ENCODE measurements at regions not wholly inside any gene's neighbourhood (a gene's known extent, or its start where the extent isn't known, plus 50 kb on each side); places are given as distances from the start of the nearest gene placed in this dataset.

DNA sequence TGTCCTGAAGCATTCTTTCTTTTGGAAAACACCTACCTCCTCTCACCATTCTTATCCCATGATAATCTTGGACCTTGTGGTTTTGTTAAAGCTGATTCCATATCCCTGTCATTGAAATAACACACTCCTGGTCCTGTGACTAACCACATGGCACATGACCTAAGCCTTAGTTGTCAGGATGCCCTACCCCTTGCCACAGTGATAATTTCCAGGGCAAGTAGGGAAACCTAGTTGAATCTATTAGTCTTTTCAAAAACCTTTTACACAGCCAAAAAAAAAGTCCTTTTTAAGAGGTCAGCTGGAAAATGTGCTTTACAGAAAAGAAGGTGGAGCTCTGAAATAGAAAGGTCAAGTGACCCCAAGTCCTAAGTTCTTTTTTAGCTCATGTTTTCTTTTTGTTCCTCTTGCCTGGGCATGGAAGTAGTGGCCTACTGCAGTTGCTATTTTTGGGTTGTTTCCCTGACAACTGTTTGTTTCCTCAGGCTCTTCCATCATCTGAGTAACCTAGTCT, 608.4 kb downstream of the LRFN5 start:
- FAIRE-seq (no peak), DNase-seq (ENCODE audit: insufficient read length, low spot score) (no peak)

DNA sequence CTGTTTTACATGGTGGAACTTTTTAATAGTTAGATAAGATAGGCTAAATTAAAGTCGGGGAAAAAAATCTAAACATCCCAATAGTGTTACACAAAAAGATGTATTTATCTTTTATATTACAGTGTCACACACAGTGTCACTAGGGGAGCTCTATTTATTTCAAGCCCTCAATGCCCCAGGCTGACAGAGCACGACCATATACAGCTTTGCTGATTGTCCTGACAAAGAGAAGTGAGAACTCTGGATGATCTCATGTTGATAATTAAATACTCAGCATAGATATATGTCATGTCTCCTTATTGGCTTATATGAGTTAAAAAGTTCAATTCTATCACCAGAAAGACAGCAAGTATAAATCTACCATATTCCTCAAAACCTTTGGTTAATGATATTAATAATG, 594.3 kb downstream of the LRFN5 start:
- FAIRE-seq (no peak), DNase-seq (ENCODE audit: insufficient read length, low spot score) (no peak)

DNA sequence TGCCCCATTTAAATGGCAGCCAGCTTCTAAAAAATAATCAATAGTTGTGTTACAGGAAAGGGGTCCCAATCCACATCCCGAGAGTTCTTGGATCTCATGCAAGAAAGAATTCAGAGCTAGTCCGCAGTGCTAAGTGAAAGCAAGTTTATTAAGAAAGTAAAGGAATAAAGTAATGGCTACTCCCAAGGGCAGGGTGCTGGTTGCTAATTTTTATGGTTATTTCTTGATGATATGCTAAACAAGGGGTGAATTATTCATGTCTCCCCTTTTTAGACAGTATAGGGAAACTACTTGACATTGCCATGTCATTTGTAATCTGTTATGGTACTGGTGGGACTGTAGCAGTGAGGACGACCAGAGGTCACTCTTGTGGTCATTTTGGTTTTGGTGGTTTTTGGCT, 591.3 kb downstream of the LRFN5 start:
- FAIRE-seq (no peak), DNase-seq (ENCODE audit: insufficient read length, low spot score) (no peak)

DNA sequence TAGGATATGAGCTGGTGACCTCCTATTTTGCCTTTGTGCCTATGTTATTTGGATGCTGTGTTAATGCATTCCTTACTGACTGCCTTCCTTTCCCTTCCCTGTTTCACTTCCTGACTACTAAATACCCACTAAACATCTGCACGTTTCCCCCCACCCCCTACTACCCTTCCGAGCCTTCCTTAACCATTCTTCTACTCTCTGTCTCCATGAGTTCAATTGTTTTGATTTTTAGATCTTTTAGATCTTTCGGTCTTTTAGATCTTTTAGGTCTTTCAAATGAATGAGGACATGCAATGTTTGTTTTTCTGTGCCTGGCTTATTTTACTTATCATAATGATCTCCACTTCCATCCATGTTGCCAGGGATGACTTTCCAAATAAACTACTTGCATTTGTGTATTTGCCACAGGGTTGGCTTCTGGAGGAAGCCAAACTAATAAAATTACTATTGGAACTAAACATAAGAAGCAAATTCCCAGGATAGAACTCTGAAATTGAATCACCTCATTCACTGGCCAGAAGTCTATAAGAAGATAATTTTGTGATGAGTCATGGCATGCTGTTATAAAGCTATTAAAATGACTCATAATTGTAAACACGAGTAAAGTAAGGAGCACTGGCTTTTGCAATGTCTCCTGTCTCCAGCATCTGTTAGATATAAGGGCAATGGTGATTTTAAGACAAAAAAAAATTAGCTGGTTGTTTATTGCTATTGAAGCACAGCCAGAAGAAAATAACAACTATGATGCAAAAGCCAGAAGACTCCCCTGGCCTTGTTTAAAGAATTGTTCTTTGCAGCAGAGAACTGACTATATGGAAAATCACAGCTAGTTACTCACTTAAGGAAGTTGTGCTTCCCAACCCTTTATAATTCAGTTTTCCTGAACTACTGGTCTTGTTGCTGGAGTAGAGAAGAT, 586.3 kb downstream of the LRFN5 start:
- FAIRE-seq (no peak), DNase-seq (ENCODE audit: insufficient read length, low spot score) (no peak)

DNA sequence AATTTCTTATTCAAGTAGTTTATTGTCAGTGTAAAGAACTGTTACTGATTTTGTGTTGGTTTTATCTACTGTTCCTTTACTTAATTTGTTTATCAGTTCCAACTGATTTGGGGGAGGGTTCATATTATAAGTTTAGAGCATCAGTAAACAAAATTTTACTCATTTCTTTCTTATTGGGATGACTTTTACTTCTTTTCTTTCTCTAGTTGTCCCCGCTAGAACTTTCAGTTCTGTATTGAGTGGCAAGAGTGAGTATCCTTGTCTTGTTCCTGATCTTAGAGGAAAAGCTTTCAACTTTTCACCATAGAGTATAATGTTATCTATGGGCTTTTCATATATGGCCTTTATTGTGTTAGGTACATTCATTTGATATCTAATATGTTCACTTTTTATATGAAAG, 584.1 kb downstream of the LRFN5 start:
- no peak for FAIRE-seq
- DNase-seq (ENCODE audit: insufficient read length, low spot score), result no peak

DNA sequence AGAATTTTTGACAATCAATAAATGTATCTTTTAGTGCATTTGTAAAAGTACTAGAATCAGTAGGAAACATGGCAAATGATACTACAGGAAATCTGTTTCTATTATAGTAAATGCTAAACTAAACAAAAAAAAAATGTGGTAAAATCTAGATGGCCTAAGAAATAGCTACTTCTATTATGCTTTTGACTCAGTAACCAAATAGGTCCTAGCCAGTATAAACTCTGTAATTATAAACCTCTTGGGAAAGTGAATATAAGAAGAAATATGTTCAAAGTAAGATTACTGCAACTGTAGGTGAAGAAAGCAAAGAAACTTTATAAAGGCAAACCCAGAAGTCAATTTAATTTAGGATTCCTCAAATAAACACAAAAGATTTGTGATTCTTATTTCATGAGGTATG, 581.2 kb downstream of the LRFN5 start:
- DNase-seq (ENCODE audit: insufficient read length, low spot score) (no peak), FAIRE-seq (no peak)

DNA sequence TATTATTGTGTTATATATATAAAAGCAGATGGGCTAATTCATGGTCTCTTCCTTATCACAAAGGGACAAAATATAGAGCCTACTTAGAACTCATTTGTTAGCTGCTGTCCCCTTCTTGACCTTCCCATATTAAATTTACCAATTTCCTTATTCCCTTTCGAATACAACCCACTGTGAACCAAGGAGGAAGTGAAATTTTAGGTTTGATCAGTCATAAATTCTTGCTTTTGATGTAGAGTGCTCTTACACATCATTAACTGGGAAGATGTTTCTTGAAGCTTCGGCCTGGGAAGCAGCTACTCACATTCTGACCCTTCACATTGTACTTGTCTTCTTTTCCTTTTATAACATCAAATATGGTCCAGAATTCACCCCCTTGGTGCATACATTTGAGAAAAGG, 579.0 kb downstream of the LRFN5 start:
- no peak for FAIRE-seq

DNA sequence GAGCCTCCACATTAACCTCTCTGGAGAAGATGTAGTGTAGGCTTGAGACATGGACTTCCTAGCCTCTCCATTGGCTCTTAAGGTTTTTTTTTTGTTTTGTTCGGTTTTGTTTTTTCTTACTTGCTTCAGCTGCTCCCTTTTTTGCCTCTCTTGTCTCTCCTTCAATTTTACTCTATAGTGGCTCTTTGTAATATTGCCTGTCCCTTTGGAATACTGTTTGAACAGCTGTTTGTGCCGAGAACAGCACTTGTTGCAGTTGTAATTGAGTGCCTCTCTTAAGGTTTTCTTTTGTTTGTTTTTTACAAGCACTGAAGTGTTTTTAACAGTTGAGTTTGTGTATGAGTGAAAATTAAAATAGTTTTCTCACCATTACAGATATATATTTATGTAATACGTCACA, 567.7 kb downstream of the LRFN5 start:
- FAIRE-seq, result no peak
- no peak for DNase-seq (ENCODE audit: insufficient read length, low spot score)

More for the DNA sequence above, 579.0 kb downstream of the LRFN5 start:
- DNase-seq (ENCODE audit: insufficient read length, low spot score), result no peak

DNA sequence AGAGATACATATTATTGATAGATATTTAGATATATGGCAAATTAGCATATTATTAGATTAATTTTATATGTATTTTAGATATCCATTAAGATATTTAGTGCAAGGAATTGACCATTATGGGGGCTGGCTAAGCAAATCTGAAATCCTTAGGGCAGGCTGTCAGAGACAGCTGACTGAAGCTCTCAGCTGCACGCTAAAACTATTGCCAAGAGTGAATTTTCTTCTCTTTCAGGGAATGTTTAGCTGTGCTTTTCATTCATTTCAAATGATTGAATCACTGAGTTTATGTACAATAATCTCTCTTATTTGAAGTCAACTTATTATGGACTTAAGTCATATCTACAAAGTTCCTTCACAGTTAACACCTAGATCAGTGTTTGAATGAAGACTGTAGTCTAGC, 566.5 kb downstream of the LRFN5 start:
- no peak for FAIRE-seq
- no peak for DNase-seq (ENCODE audit: insufficient read length, low spot score)

DNA sequence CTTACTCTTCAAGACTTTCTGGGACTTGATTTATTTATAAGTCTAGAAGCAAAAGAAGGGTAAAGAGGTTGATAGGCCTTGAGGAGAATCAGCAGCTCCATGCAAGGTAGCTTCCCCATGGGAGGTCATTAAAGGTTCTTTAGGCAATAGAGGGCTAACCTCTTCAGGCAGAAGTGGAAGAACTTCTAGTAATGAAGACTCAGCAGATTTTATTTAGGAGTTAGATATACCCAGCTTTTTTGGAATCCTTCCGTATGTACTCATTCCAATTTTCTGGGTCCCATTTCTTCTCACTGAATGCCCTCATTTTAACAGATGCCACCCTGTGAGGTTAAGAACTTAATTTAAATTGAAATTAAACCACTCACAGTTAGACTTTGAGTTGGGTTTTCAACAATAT, 565.6 kb downstream of the LRFN5 start:
- DNase-seq (ENCODE audit: insufficient read length, low spot score) (no peak), FAIRE-seq (no peak)

DNA sequence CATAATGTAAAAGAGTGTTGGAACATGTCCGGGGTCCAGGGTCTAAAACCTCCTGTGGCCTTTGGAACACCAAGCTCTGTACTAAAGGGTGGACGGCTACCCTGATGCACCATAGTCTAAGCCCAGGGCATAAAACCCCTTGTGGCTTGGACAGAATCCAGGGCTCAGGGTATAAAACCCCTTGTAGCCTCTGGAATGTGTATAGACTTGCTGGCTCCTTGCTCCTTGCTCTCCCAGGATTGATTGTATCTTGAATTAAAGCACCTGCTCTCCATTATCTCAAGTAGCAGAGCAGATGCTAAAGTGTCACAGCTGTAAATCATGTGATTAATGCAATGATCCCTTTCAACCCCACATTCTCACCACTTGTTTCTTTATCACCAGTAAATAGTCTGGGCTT, 556.5 kb downstream of the LRFN5 start:
- FAIRE-seq, result no peak
- no peak for DNase-seq (ENCODE audit: insufficient read length, low spot score)

DNA sequence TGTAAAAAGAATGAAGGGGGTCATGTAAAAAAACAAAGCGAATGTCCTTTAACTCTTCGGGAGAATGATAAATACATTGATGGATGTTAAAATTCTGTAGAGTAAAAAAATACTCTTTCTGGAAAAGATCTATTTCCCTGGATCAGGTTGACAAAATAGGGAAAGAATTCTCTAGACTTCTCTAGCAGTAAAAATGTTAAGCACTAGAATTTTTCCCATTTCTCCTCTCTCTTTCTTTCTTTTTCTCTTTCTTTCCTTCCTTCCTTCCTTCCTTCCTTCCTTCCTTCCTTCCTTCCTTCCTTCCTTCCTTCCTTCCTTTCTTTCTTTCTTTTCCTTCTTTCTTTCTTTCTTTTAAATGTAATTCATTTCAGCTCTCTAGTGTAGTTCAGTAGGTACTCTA, 552.5 kb downstream of the LRFN5 start:
- DNase-seq (ENCODE audit: insufficient read length, low spot score) (no peak), FAIRE-seq (no peak)

DNA sequence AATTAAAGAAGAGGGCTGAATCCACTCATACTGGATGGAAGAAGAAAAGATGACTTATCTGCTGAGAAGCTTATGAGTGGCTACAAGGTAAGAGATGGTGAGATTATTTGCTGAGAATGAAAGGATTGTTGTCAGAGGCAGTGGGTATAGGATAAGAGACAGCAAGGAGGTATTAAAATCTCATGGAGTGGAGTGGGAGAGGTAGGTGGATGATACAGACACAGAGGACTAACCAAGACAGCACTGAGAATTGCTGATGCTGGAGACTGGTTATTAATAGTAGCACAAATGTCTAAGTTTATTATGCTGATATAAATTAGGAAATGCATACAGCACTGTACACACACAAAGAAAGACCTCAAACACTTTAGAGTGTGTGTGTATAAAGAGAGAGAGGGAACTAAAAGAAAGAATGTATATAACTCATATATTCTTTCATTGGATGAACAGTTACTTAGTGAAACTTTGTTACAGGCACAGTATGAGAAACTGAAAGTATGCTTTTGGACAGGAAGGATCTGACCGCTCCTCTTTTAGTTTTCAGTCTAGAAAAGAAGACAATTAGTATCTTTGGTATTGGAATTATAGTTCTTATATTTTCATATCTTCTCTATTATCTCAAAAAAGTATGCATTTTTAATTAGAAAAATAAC, 543.1 kb downstream of the LRFN5 start:
- DNase-seq (ENCODE audit: insufficient read length, low spot score), result no peak
- FAIRE-seq, result no peak

DNA sequence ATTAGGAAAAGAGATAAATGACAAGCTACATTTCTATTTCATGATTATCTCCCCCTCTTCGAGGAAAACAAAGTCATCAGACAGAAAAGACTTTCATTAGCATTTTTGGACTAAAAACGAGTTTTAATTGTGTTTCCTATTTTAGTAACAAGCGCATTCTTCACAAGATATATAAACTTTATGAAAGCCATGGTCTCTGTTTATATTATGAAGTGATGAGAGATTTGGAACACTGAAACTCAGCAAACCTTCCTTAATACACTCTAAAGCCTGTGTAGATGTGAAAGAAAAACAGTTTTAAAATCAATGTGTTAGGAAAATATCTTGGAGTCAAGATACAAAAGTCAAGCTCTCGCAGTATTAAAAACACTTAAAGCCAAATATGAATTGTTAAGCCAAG, 539.1 kb downstream of the LRFN5 start:
- DNase-seq (ENCODE audit: insufficient read length, low spot score), result no peak
- FAIRE-seq, result no peak

DNA sequence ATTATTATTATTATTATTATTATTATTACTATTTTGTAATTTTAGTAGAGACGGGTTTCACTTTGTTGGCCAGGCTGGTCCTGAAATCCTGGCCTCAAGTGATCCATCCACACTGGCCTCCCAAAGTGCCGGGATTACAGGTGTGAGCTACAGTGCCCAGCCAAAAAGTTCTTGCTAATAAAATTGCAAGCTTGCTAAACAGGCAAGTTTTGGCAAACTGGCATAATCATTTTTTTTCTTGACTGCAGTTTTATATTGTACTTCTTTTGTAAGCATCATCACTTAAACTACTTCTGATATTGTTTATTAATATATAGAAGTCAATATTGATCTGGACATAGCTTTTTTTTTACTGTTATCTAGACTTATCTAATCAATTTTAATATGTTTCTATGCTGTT, 536.4 kb downstream of the LRFN5 start:
- no peak for FAIRE-seq
- DNase-seq (ENCODE audit: insufficient read length, low spot score), result no peak

DNA sequence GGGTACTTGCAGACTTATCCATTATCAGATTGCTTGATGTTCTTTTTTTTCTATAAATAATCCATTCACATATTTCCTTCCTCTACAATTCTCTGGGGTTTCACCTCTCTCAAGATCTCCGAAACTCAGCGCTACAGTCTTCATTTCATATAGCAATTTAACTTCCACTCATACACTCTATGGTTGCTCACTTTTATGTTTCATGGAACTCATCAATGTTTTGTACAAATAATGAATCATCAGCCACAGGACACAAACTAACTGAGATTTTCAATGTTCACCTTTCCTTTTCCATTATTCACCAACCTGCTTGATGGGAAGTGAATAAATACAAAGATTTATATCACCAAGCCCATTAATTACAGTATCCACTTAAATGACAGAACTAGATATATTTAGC, 534.7 kb downstream of the LRFN5 start:
- DNase-seq (ENCODE audit: insufficient read length, low spot score), result no peak
- no peak for FAIRE-seq

DNA sequence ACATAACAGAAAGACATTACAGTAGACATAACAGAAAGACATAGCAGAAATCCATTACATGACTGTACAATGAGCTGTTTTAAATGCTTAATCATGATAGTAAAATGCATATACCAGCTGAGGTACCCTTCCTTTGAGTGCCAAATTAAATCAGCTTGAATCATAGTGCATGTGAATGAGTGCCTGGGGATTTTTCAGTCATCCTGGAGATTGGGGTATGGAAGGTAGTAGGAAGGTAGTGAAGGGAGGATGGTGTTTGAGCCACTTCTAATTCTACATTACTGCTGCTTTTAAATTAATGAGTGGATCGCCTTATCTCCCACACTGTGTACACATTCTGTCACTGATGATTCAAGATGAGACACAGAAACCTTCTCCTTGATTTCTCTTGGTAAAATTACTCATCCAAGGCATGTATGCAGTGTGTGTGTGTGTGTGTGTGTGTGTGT, 534.2 kb downstream of the LRFN5 start:
- no peak for FAIRE-seq
- DNase-seq (ENCODE audit: insufficient read length, low spot score), result no peak

DNA sequence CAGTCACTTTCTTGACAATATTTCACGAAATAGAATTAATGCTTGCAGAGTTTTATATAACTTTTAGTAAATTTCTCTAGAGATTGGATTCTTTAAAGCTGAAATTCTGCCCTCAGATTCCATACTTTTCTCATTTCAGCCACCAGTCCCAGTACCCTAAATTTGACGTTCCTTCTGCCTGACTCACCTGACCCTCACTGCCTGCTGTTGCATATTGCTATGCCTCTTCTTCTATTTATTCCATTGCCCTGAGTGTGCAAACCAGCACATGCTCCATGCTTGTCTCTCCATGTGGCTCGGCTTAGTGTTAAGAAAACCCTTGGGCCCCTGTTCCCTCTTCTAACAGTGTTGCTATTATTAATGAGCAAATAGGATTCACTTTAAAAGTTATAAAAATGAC, 533.3 kb downstream of the LRFN5 start:
- DNase-seq (ENCODE audit: insufficient read length, low spot score) (no peak), FAIRE-seq (no peak)

DNA sequence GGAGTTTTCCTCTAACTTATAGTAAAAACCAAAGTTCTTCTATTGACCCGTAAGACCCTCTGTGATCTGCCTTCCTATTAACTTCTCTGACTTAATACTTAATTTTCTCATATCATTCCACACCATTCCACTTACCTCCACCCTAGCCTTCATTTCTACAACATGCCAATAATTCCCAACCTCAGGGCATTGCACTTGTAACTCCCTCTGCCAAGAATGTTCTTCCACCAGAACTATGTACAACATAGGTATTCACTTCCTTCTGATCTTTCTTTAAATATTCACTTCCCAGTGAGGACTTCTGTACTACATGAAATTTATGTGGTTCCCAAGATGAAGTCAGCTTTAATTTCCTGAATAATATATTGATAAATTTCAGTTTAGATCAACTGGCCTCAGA, 531.7 kb downstream of the LRFN5 start:
- FAIRE-seq (no peak), DNase-seq (ENCODE audit: insufficient read length, low spot score) (no peak)

DNA sequence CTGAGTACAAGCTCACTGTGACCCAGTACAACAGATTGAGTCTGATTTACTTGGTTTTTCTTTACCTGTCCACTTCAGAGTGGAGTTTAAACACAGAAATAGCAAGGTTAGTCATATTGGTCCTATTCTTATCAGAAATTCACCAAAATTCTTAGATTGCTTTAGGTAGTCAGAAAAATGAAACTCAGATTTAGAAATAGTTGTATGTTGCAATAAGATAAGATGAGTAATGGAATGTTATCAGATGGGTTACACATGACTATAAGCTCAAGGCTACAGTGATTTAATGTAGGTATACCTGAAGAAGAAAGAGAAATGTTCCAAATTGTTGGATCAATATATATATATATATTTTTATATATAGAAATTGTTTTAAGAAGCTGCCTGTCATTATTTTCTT, 524.1 kb downstream of the LRFN5 start:
- no peak for DNase-seq (ENCODE audit: insufficient read length, low spot score)
- FAIRE-seq, result no peak

DNA sequence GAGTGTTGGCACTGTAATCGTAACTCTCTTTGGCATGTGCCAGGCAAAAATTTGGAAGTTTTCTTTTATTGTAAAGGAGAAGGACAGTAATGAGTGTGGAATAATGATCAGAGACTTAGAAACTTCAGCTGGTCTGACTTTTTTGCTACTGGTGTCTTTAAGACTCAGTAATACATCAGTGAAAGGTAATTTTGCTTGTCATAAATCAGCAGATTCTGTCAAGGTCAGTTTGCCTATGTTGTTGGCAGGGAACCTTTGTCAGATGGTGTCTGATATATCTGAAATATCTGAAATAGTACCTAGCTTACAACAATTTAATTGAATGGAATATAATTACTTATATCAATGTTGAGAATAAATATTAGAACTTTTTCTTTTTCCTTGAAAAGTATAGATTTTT, 516.9 kb downstream of the LRFN5 start:
- FAIRE-seq (no peak), DNase-seq (ENCODE audit: insufficient read length, low spot score) (no peak)

Measured in GM19239 (cell line).